ENCODE measurements at regions not wholly inside any gene's neighbourhood (a gene's known extent, or its start where the extent isn't known, plus 50 kb on each side); places are given as distances from the start of the nearest gene placed in this dataset.

GRCh38 chr1:90558754-90559378, 158.2 kb downstream of the BARHL2 start:
- Mint-ChIP-seq H3K9me3 (peaks cover 6% of the 10 kb centered on the region), H3K36me3 (ENCODE audit: low read depth) (no peaks in the 10 kb centered on the region), H3K27ac (no peak overlapping the region), H3K4me1 (peaks cover 4% of the 10 kb centered on the region), H3K27me3 (ENCODE audit: low read depth) (peaks cover 4% of the 10 kb centered on the region), H3K4me3 (no peak overlapping the region)
- no peak for TF ChIP-seq CTCF (IDR thresholded peaks at IDR 0.05; ENCODE audit: unreplicated experiment in 3 of 3)

- Mint-ChIP-seq H3K36me3 (ENCODE audit: low read depth) (no peaks in the 10 kb centered on the region), H3K4me3 (no peak overlapping the region), H3K27me3 (ENCODE audit: low read depth) (peaks cover 12% of the 10 kb centered on the region), H3K27ac (no peak overlapping the region), H3K4me1 (peaks cover 4% of the 10 kb centered on the region), H3K9me3 (peaks cover 6% of the 10 kb centered on the region)
- TF ChIP-seq CTCF (IDR thresholded peaks at IDR 0.05; ENCODE audit: unreplicated experiment in 3 of 3), result no peak
These were observed 159.0 kb downstream of the BARHL2 start for GRCh38 chr1:90558126-90558525.

- Mint-ChIP-seq H3K27me3 (ENCODE audit: low read depth) (peaks cover 14% of the 10 kb centered on the region), H3K36me3 (ENCODE audit: low read depth) (no peaks in the 10 kb centered on the region), H3K27ac (no peak overlapping the region), H3K9me3 (peaks cover 6% of the 10 kb centered on the region), H3K4me3 (no peak overlapping the region), H3K4me1 (peaks cover 4% of the 10 kb centered on the region)
- no peak for TF ChIP-seq CTCF (IDR thresholded peaks at IDR 0.05; ENCODE audit: unreplicated experiment in 3 of 3)
These were observed 159.4 kb downstream of the BARHL2 start for GRCh38 chr1:90557706-90558105.

- Mint-ChIP-seq H3K27ac (no peak overlapping the region), H3K27me3 (ENCODE audit: low read depth) (peaks cover 9% of the 10 kb centered on the region), H3K4me1 (no peaks in the 10 kb centered on the region), H3K9me3 (peaks cover 6% of the 10 kb centered on the region), H3K36me3 (ENCODE audit: low read depth) (no peaks in the 10 kb centered on the region), H3K4me3 (no peak overlapping the region)
- TF ChIP-seq CTCF (IDR thresholded peaks at IDR 0.05; ENCODE audit: unreplicated experiment in 3 of 3), result no peak
These were observed 166.3 kb downstream of the BARHL2 start for GRCh38 chr1:90550626-90551406.

- no peaks in the 10 kb centered on the region for H3K36me3 Mint-ChIP-seq (ENCODE audit: low read depth)
- H3K4me1 Mint-ChIP-seq, result no peaks in the 10 kb centered on the region
- no peak overlapping the region for H3K4me3 Mint-ChIP-seq
- no peak for TF ChIP-seq CTCF (IDR thresholded peaks at IDR 0.05; ENCODE audit: unreplicated experiment in 3 of 3)
- H3K9me3 Mint-ChIP-seq, result no peaks in the 10 kb centered on the region
- no peaks in the 10 kb centered on the region for H3K27me3 Mint-ChIP-seq (ENCODE audit: low read depth)
- H3K27ac Mint-ChIP-seq, result no peak overlapping the region
These were observed 172.7 kb downstream of the BARHL2 start for GRCh38 chr1:90544356-90544755.
